Osteocyte (in vitro differentiated cells): ENCODE measurements at regions not wholly inside any gene's neighbourhood (a gene's known extent, or its start where the extent isn't known, plus 50 kb on each side); places are given as distances from the start of the nearest gene placed in this dataset.

Experiments used
- DNase-seq: peaks from one replicate; pipeline ENCODE4 v3.0.0; 2021; ENCODE audit warnings: mixed read lengths; ENCODE audit not compliant: unreplicated experiment; ENCODE audit errors: extremely low spot score
- H3K27ac Mint-ChIP-seq: one replicate; pipeline ENCODE4 v1.8.0; 2021; ENCODE audit warnings: mild to moderate bottlenecking, mixed read lengths; ENCODE audit not compliant: unreplicated experiment
- H3K27me3 Mint-ChIP-seq: one replicate; pipeline ENCODE4 v1.8.0; 2021; ENCODE audit warnings: mixed read lengths; ENCODE audit not compliant: unreplicated experiment
- H3K36me3 Mint-ChIP-seq: one replicate; pipeline ENCODE4 v1.8.0; 2021; ENCODE audit warnings: mixed read lengths; ENCODE audit not compliant: unreplicated experiment
- H3K4me1 Mint-ChIP-seq: one replicate; pipeline ENCODE4 v1.8.0; 2021; ENCODE audit warnings: mixed read lengths; ENCODE audit not compliant: unreplicated experiment
- H3K4me3 Mint-ChIP-seq: one replicate; pipeline ENCODE4 v1.8.0; 2021; ENCODE audit warnings: mild to moderate bottlenecking, moderate library complexity, mixed read lengths; ENCODE audit not compliant: unreplicated experiment
- H3K9me3 Mint-ChIP-seq: one replicate; pipeline ENCODE4 v1.8.0; 2021; ENCODE audit warnings: mixed read lengths; ENCODE audit not compliant: unreplicated experiment
- TF ChIP-seq, protein P1 (sequence below): fragments of 200-600 bp; sonication (generic); IDR thresholded peaks from 2 replicates; pipeline ENCODE4 v1.5.0; 2021; ENCODE audit warnings: antibody characterized with exemption, mild to moderate bottlenecking, moderate library complexity

DNA sequence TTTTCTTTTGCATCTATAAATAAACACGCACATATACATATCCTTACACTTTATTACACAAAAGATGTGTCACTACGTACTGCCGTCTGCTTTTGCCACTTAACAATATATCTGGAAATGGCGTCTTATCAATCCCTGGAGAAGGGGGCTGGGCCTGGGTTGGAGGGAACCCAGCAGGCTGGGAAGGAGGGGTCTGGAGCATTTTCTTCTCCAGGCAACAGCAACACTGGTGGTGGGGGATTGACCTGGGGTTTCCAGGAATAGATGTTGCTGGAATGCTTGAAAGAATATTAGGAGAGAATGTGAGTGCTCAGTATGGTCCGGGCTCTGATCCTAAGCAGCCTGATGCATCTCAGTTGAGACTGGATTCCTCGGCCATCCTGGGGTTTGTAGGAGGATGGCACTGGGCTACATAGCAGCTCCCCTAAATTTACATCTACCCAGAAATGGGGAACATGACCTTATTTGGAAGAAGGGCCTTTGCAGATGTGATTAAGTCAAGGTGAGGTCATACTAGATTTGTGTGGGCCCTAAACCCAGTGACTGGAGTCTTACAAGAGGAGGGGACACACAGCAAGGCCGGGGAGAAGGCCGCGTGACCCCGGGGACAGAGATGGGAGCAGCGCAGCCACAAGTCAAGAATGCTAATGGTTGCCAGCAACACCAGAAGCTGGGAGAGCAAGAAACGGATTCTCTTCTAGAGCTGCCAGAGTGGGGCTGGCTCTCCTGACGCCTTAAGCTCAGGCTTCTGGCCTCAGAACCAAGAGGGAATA, 98.6 kb downstream of the SIK1 start:
- no peak overlapping the region for H3K27ac Mint-ChIP-seq
- H3K9me3 Mint-ChIP-seq, result no peaks in the 10 kb centered on the region
- TF ChIP-seq, protein P1, sequence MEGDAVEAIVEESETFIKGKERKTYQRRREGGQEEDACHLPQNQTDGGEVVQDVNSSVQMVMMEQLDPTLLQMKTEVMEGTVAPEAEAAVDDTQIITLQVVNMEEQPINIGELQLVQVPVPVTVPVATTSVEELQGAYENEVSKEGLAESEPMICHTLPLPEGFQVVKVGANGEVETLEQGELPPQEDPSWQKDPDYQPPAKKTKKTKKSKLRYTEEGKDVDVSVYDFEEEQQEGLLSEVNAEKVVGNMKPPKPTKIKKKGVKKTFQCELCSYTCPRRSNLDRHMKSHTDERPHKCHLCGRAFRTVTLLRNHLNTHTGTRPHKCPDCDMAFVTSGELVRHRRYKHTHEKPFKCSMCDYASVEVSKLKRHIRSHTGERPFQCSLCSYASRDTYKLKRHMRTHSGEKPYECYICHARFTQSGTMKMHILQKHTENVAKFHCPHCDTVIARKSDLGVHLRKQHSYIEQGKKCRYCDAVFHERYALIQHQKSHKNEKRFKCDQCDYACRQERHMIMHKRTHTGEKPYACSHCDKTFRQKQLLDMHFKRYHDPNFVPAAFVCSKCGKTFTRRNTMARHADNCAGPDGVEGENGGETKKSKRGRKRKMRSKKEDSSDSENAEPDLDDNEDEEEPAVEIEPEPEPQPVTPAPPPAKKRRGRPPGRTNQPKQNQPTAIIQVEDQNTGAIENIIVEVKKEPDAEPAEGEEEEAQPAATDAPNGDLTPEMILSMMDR, result no peak
- peaks cover 22% of the 10 kb centered on the region for H3K4me1 Mint-ChIP-seq
- no peaks in the 10 kb centered on the region for H3K27me3 Mint-ChIP-seq
- DNase-seq, result no peak
- no peaks in the 10 kb centered on the region for H3K36me3 Mint-ChIP-seq
- no peak overlapping the region for H3K4me3 Mint-ChIP-seq

DNA sequence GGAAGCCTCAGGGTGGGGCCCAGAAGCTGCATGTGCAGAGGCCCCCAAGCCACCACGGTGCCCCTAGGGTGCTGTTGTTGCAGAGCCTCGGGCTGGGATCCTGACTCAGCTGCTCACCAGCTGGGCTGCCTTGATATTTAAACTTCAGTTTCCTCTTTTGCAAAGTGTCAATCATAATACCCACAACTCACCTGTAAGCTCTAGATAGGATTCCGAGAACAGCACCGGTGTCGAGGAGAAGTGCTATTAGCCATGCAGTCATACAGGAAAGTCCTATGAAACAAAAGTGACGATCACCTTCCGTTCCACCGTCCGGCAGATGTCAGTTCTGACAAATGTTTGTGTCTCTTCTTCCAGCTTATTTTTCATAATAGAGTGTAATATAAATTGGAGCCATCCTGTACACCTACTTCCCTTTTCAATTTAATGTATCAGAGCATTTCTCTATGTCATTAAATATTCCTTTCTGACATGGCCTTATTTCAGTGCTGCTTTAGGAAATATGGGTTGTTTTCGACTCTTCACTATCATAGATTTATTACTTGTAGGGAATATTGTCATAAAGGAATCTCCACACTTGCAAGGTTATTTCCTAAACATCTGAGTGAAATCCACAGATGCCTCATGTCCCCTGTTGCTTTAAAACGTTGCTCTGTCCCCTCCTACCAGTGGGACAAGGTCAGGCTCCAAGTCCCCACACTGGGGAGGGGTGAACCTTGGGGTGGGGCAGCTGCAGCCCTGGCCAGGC, 100.8 kb downstream of the SIK1 start:
- peaks cover 11% of the 10 kb centered on the region for H3K4me1 Mint-ChIP-seq
- H3K9me3 Mint-ChIP-seq, result no peaks in the 10 kb centered on the region
- no peaks in the 10 kb centered on the region for H3K27me3 Mint-ChIP-seq

DNA sequence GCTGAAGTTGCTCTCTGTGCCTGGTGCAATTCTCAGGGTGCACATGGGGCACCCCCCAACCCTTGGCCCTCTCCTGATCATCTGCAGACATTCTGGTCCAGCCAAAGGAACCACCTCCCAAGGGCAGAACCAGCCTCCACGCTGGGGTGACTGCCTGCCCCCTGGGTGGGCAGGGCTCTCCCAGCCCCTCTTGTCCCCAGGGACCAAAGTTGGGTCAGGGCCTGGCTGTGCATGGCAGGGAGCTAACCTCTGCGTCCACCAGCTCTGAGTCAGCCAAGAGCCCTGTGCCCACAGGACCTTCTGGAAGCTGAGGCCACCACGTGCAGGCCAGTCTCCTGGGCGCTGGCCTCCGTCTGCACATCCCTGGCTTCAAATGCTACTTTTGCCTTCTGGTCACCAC, 101.9 kb downstream of the SIK1 start:
- no peaks in the 10 kb centered on the region for H3K36me3 Mint-ChIP-seq
- no peak overlapping the region for H3K4me3 Mint-ChIP-seq
- no peak overlapping the region for H3K27ac Mint-ChIP-seq
- peaks cover 15% of the 10 kb centered on the region for H3K4me1 Mint-ChIP-seq
- TF ChIP-seq, protein P1, result no peak
- no peaks in the 10 kb centered on the region for H3K27me3 Mint-ChIP-seq
- H3K9me3 Mint-ChIP-seq, result no peaks in the 10 kb centered on the region
- DNase-seq, result no peak

More for the DNA sequence above, 100.8 kb downstream of the SIK1 start:
- Mint-ChIP-seq H3K4me3 (no peak overlapping the region), H3K27ac (no peak overlapping the region), H3K36me3 (no peaks in the 10 kb centered on the region)
- TF ChIP-seq, protein P1, result no peak
- no peak for DNase-seq

DNA sequence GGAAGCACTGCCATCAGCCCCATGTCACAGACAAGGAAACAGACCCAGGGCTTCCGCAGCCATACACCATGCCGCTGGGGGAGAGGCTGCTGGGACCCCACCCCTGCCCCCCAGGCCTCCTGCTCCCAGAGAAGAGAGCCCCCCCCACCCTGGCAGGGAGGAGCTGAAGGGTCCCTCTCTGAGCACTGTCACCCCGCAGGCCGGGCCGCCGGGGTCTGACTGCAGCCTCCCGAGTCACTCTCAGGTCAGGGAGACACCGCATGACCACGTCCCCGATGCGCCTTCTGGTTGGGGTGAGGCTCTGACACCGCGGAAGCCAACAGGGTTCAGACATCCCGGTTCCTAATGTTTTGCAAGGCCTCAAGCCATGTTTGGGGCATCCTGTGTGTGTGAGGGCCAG, 102.3 kb downstream of the SIK1 start:
- no peaks in the 10 kb centered on the region for H3K9me3 Mint-ChIP-seq
- DNase-seq, result no peak
- no peaks in the 10 kb centered on the region for H3K36me3 Mint-ChIP-seq
- no peak overlapping the region for H3K27ac Mint-ChIP-seq
- no peak overlapping the region for H3K4me3 Mint-ChIP-seq
- TF ChIP-seq, protein P1, result no peak
- H3K4me1 Mint-ChIP-seq, result peaks cover 19% of the 10 kb centered on the region
- no peaks in the 10 kb centered on the region for H3K27me3 Mint-ChIP-seq

DNA sequence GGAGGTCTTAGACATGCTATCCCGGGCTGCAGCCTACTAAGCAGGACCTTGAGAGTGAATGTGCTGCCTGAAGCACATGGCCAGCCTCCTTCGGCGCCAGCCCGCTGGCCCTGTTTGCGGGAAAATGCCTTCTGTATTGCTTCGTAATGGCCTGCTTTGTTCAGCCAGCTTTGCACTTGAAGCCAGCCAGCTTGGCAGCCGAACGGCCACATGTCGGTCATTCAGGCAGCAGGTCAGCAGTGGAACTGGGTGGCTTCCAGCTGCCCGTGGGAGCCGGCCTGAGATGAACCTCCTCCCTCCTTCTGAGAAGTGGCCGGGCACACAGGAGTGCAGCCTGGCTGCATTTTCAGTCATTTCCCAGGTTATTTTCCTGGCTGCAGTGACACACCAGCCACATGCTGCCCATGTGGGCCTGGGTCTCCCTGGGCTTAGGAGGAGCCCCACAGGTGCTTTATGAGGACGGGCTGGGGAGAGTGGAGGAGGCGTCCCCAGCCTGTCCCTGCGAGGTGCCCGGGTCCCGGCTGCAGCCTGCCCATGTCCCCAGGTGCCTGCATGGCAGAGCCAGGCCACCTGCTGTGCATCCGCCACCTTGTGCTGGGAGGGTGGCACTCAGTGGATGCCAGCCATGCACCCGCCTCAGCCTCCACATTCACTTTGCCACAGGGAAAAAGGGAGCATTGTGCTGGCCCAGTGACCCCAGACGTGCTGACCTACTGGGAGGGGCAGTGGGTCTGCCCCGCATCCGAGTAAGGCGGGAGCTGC, 103.5 kb downstream of the SIK1 start:
- Mint-ChIP-seq H3K4me1 (peaks cover 30% of the 10 kb centered on the region), H3K9me3 (no peaks in the 10 kb centered on the region), H3K27me3 (no peaks in the 10 kb centered on the region), H3K36me3 (no peaks in the 10 kb centered on the region), H3K27ac (no peak overlapping the region), H3K4me3 (no peak overlapping the region)
- TF ChIP-seq, protein P1, result no peak
- DNase-seq, result no peak
